H1 (cell line): ENCODE measurements at regions not wholly inside any gene's neighbourhood (a gene's known extent, or its start where the extent isn't known, plus 50 kb on each side); places are given as distances from the start of the nearest gene placed in this dataset.

Experiments
- EZH2 ChIP-seq: fragments of 200-600 bp; sonication (generic); IDR thresholded peaks from 2 replicates; pipeline ENCODE4 v1.7.1; 2012; ENCODE audit warnings: low read depth, mild to moderate bottlenecking, moderate library complexity, low read length, inconsistent platforms; ENCODE audit not compliant: severe bottlenecking
- GABPA ChIP-seq: IDR thresholded peaks from 2 replicates; pipeline ENCODE4 v1.6.1; 2011; ENCODE audit warnings: mild to moderate bottlenecking, low read length, moderate library complexity, borderline replicate concordance; ENCODE audit not compliant: insufficient read depth
- HDAC6 ChIP-seq: IDR thresholded peaks from one replicate; pipeline ENCODE4 v1.7.1; 2012; ENCODE audit warnings: low read depth, mild to moderate bottlenecking, inconsistent platforms, low read length, moderate library complexity
- SIN3A ChIP-seq, 2 experiments: IDR thresholded peaks in 1 of 2; conservative IDR thresholded peaks in 1 of 2; 2 replicates each; pipeline ENCODE4 v1.6.1; 2011 to 2012; ENCODE audit warnings: low read length in 2 of 2, improper control_type of control experiment in 1 of 2, low read depth in 1 of 2, mild to moderate bottlenecking in 1 of 2

DNA sequence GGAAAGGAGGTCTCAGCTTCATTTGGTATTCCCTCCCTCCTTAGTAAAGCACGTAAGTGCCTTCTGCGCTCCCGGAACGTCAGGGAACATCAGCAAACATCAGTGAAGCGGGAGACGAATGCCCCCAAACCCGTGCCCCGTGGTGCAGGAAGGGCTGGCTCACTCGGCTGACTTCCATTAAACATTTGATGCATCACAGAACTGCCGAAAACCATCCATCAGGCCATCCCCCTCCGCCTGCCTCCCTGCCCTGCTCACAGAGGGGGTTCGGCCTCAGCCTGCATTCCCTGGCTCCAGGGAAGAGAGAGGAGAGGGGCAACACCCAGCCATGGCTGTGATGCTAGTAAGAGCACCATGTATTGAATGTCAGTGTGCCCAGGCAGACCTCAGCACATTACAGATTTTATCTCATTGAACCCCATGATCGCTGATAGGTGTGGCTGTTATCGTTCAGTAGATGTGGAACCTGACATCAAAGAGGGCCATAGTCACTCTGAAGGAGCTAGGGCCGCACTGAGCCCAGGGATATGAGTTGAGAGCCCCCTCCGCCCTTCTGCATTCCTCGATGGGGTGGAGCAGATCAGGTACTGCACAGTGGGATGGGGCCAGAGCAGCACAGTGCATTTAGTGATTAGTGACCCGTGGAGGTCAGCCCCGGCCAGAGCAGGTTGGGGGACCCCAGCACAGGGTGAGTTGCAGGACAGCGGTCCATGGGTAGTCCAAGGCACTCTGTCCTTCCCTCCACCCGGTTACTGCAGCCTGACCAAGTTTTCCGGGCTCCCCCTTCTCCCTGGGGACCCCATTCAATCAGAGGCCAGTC lies 146.4 kb downstream of the RPS24 start (continued):
- TF ChIP-seq HDAC6 (no peak), EZH2 (no peak), GABPA (no peak), SIN3A (conservative IDR thresholded peaks at IDR 0.05 in 1 of 2, IDR thresholded peaks at IDR 0.05 in 1 of 2; ENCODE audit: low read depth in 1 of 2, low read length in 2 of 2) (no peak)
